Stomach (tissue), 4 donors: ENCODE measurements at regions not wholly inside any gene's neighbourhood (a gene's known extent, or its start where the extent isn't known, plus 50 kb on each side); places are given as distances from the start of the nearest gene placed in this dataset.

ENCODE experiments used
- POLR2AphosphoS5 ChIP-seq, 3 donors: sonication (generic); formaldehyde crosslinking; IDR thresholded peaks; one replicate each; pipeline ENCODE4 v1.6.1; 2016; ENCODE audit warnings: antibody characterized with exemption in 3 of 3
- TF ChIP-seq, protein P1 (sequence below), 7 experiments: fragments of 450-650 bp in 4 of 7; fragments of 200-600 bp in 3 of 7; sonication (generic) in 3 of 7; IDR thresholded peaks; one replicate each; pipeline ENCODE4 v1.5.1; 2016 to 2019; ENCODE audit warnings: antibody characterized with exemption in 7 of 7, control low read depth in 2 of 7, mild to moderate bottlenecking in 1 of 7

DNA sequence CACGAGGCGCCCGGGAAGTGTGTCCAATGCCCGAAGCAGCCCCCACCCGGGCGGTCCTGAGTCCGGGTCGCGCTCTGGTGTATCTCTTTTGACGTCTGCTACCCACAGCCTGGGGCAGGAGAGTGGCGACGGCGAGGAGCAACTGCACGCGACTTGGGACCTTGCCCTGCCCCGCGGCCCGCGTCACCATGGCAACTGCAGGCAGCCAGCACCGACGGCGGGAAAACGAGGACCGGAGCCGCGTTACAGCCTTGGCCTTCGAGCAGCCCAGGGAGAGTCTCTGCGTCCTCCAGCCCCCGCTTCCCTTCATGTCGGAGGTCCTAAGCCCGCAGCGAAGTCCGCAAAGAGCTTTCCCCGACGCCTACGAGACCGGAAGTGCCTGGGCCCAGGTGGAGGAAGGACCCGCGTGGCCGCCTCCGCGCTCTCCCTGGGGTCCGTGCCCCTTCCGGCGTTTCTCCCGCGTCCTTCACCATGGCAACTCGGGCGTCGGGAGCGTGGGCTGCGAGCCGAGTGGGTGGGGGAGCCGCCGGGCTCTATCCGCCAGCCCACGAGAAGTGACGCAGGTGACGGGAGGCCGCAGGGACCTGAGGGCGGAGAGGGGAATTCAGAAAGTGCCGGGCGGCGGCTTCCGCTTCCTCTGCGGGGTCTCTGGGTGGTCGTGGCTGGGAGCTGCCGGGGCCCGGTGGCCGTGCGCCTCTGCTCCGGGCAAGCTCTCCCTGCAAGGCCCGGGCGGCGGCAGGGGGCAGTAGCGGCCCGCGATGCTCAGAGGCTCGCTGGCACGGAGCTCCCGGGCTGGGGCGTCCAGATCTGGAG lies 88.6 kb upstream of the TGM3 start:
- TF ChIP-seq, protein P1, sequence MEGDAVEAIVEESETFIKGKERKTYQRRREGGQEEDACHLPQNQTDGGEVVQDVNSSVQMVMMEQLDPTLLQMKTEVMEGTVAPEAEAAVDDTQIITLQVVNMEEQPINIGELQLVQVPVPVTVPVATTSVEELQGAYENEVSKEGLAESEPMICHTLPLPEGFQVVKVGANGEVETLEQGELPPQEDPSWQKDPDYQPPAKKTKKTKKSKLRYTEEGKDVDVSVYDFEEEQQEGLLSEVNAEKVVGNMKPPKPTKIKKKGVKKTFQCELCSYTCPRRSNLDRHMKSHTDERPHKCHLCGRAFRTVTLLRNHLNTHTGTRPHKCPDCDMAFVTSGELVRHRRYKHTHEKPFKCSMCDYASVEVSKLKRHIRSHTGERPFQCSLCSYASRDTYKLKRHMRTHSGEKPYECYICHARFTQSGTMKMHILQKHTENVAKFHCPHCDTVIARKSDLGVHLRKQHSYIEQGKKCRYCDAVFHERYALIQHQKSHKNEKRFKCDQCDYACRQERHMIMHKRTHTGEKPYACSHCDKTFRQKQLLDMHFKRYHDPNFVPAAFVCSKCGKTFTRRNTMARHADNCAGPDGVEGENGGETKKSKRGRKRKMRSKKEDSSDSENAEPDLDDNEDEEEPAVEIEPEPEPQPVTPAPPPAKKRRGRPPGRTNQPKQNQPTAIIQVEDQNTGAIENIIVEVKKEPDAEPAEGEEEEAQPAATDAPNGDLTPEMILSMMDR (IDR thresholded peaks at IDR 0.05): peak in 5 of 7 experiments; percentile 44 to 70 (median 59)
- TF ChIP-seq POLR2AphosphoS5 (IDR thresholded peaks at IDR 0.05): no peak
